HL-60/S4 (cell line): ENCODE measurements at regions not wholly inside any gene's neighbourhood (a gene's known extent, or its start where the extent isn't known, plus 50 kb on each side); places are given as distances from the start of the nearest gene placed in this dataset.

Experiments used
- in situ Hi-C: fragments of 300-500 bp; cut with MboI; formaldehyde crosslinking; loops from 2 replicates; pipeline ENCODE4 v1.14.3; 2022; ENCODE audit warnings: low sequenced_read_pairs

DNA sequence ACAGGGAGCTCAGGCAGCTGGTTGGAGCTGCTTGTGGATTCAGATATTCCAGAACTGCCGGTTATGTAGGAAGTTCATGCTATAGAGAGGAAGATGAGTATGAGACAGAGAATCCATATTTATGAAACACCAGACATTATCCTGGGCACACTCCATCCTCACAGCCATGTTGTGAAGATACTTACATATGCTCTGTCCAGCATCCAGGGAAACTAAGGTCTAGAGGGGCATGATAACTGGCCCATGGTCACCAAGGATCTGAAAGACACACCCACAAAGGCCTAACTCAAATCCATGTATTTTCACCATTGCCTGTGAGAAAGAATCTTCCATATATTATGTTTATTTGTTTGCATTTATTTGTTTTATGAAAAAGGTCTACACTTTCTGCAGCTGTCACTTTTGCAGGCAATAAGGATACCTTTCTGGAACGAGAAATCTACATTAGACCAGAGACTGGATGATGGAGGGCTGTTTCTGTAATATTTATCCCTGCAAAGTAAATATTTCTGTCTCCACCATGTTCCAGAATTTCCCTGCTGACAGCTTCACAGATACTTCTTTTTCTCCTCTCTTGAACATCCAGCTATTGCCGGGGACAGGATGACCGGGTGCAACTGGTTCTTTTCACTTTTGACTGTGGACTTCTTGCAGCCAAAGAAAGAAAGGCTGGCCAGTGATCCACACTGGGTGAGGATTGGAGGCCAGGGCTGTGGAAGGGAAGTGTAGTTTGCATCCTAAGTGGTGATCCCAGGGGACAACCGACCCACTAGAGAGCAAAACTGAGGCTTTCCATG, 145.9 kb upstream of the NAV2 start:
- in situ Hi-C loops = loop anchor here (25.0 kb wide), 2 partner anchors 346 to 504 kb away; partner anchors contain the start of gene MRGPRX2

DNA sequence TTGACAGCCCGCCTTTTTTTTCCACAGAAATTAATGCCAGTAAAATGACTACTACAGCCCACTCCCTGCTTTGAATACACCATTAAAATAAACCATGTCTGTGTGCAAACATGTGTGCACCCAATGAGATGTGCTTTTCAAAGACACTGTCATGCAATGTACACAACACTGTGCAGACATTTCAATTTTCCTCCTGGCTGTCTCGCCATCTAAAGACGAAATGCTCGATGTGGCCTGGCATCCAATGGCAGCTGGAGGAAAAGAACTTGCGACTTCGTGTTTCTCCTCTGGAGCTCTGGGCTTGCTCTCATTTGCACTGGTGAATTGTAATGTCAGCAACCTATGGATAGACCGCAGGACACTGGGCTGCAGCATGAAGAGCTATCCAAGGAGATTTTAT, 147.0 kb upstream of the NAV2 start:
- in situ Hi-C loops = loop anchor here (25.0 kb wide), 2 partner anchors 347 to 503 kb away; partner anchors contain the start of gene MRGPRX2

DNA sequence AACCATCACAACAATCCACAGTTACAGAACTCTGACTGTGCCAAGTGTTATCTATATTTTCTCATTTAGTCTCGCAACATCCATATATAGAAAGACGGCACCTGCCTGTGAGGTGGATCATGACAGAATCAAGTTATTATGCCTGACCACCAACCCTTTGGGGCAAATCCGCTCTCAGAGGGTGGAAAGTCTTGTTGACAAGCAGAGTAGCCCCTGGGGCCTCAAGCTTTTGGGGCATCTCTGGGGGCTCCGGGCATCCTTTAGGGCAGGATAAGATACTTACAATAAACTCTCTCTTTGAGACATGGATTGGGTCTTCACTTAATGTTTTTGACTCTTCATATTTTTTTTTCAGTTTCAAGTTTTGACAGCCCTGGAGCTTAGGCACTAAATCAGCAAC, 150.5 kb upstream of the NAV2 start:
- in situ Hi-C loops = loop anchor here (25.0 kb wide), 2 partner anchors 350 to 500 kb away; partner anchors contain the start of gene MRGPRX2

DNA sequence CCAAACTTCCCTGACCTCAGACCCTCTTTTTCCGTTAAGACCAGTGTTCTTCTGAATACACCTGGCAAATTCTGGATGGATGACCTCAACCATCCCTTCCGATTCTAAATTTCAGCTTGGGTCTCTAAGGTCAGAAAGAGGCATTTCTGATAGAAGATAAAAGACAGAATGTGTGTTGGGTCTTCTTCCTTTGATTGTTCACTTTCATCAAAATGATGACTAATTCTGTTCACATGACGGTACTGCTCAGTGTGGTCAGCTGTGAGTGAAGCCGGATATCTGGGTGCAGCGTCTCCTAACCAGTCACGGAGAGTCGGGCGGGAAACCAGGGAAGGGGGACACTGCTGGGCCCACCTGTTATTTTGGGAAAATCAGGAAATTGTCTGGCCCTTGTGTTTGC, 151.6 kb upstream of the NAV2 start:
- in situ Hi-C loops = loop anchor here (25.0 kb wide), 2 partner anchors 351 to 499 kb away; partner anchors contain the start of gene MRGPRX2

DNA sequence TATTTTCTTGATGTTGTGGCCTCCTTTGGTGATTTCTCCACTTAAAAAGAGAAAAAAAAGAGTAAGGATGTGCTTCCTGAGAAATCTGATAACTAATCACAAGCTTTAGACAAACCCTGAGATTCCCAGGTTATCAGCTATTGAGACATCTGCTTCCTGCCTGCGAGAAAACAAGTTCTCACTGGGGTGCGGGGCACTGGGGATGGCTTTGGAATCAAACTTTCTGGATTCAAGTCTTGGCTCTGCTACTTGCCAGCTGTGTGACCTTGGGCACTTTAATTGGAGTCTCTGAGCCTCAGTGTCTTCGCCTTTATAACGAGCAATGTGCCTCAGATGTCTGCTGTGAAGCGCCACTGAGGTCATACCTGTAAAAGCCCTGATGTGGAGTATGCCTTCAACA, 152.5 kb upstream of the NAV2 start:
- in situ Hi-C loops = loop anchor here (25.0 kb wide), 2 partner anchors 352 to 498 kb away; partner anchors contain the start of gene MRGPRX2

DNA sequence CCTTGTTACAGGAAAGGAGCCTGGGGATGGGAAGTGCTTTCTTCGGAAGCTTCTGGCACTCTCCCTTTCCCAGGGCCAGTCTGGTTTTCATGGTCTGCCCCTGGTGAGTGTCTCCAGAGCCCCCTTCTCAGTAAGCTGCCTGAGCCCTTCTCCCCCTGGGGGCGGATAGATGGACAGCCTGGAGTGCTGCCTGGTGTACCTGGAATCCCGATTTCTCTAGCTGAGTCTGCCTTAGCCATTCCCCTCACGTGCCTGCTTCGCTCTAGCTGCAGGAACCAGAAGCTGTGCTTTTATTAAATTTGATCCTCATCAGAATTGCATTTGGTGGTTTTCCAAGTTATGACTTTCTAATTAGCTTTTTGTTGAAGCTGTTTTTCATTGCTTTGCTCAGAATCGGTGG, 152.9 kb upstream of the NAV2 start:
- in situ Hi-C loops = loop anchor here (25.0 kb wide), 2 partner anchors 353 to 497 kb away; partner anchors contain the start of gene MRGPRX2

DNA sequence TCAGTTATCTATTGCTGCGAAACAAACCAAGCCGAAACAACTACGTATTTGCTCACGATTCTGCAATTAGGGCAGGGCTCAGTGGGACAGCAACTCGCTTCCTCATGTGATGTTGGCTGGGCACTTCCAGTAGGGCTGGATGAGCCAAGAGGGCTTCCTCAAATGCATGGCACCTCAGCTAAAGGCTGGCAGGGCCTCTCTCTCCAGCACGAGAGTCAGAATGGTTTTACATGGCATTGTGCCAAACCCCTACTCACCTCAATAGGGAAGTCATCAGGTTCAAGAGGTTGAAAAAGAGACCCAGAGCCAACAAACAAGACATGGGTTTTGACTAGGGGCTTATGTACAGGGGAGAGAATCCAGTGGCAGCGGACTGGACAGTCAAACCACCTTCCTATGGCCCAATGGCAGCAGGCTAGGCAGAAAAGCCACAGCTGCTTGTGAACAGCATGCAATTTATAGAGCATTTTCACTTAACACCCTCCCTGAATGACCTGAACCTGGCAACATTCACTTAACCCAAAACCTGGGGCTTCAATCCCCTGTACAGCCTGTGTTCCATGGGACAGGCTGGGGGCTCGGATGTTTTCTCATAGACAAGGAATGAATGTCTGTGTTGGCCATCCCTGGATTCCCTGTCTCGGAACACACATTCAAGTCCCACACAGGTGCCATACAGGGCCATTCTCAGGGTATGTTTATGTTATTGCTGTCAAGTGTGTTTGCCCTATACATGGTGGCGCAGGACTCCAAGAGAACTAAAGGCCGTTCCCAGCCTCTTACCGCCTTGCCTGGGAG, 154.2 kb upstream of the NAV2 start:
- in situ Hi-C loops = loop anchor here (25.0 kb wide), 2 partner anchors 354 to 496 kb away; partner anchors contain the start of gene MRGPRX2

DNA sequence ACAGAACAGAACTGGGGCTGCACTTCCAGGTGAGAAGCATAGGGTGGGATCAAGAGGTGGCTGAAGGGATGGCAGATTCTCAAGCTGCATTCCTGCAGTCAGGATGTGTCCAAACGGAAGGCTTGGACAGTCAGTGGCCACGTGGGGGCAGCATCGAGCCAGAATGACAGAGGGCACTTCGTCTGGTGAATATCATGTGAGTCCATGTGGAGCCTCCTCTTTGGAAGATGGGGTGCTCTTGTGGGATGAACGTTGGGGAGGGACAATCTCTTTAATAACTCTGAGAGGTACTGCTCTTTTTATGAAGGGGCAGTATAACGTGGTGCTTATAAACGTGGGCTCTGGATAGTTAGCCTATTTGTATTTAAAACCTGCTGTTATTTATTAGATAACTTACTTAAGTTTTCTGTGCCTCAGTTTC, 154.9 kb upstream of the NAV2 start:
- in situ Hi-C loops = loop anchor here (25.0 kb wide), 2 partner anchors 355 to 495 kb away; partner anchors contain the start of gene MRGPRX2

DNA sequence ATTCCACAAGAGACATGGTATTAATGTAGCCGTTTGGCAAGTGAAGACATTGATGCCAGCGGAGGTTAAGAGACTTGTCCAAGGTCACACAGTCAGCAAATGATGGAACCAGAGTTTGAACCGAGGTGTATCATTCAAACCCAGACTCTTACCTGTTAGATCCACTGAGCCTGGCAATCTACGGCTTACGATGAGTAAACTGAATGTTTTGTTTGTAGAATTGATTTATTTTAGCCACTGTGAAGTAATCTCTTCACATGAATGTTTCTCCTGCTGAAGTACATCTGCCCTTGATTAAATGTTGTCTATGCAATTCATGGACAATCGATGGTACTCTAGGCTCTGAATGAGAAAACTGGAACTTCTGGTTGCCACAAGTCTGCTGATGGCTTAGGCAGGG, 155.5 kb upstream of the NAV2 start:
- in situ Hi-C loops = loop anchor here (25.0 kb wide), 2 partner anchors 355 to 495 kb away; partner anchors contain the start of gene MRGPRX2

DNA sequence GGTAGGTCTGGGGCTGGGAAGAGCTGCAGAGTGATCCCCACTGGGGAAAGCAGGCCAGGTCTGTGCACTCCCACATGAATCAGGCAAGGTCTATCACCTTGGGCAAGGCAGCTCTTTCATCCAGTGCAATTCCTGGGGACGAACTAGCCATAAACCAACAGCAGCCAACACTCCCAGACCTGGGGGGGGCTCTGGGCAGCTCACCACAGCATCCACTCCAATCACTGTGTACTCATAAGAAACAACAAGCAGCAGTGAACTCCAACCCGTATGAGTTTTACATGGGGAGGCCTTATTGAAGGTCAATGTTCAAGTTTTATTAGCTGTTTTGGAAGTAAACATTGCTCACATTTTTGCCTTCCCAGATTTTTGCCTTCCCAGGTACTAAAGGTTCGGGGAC, 157.4 kb upstream of the NAV2 start:
- in situ Hi-C loops = loop anchor here (25.0 kb wide), 2 partner anchors 357 to 493 kb away; partner anchors contain the start of gene MRGPRX2

DNA sequence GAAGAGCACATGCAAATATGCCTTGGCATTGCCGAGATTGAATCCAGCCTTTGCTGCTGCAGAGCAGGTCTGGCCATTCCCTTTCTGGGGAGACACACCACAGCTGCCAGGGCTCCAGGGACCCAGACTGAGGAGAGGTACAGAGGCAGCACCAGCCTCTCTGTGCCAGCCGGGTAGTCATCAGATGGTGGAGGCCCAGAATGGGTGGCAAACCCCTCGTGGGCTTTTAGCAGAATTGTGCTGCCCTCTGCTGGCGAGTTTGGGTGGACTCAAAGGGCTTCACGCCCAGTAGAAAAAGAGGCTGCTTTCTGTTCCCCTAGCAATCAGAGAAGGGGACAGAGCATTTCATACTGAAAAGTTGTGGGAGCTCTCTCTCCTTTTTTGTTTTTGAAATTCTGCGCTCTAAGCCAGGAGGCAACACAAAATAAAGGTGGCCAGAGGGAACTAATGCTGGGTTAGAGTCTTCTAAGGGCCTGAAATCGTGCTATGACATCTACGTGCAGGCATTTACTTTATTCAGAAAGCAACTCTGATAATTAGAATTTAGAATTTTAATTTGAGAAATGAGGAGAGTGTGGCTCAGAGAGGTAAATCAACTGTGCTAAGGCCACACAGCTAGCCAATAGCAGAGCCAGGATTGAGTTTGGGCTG, 158.8 kb upstream of the NAV2 start:
- in situ Hi-C loops = loop anchor here (25.0 kb wide), 2 partner anchors 358 to 492 kb away; partner anchors contain the start of gene MRGPRX2

DNA sequence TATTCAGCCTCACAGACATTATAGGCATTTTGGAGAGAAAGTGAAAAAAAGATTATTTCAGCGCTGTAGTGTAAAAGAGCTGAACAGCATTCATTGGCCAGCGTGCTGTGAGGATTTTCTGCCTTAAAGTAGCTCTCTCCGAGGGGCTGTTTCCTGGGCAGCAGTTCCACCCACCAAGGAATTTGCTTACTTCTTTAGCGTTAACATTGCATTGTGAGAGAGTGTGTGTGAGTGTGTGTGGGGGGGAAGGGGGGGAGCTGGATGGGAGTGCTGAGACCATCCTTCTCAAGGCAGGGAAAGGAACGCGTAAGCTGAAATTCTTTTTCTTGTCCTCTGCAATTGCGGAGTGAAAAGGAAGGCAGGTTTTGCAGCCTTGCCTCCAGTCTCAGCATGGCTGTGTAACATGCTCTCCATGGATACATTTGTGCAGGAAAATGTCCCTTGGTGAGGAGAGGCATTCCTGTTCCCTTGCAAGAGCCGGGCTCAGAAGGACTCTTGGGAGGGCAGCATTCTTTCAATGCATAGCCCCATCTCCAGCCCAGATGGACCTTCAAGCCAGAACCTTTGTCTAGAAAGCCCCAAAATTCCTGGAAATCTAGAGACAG, 159.9 kb upstream of the NAV2 start:
- in situ Hi-C loops = loop anchor here (25.0 kb wide), 2 partner anchors 360 to 490 kb away; partner anchors contain the start of gene MRGPRX2

DNA sequence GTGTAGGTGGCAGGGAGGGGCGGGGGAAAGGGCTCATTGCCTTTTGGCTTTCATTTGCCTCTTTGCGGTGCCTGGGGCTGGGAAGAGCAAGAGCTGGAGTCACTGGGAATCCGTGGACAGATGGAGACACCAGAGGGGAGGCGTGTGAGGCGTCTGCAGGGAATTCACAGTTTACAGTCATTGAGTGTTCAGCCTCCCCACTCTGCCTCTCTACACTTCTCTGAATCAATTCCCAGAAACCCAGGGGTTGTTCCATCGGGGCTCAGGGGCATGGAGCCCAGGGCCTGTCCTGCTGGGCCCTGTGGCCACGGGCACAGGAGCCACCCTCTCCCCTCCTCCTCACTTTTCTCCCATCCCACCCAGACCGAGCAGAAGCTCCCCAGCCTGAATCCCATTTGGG, 160.5 kb upstream of the NAV2 start:
- in situ Hi-C loops = loop anchor here (25.0 kb wide), 2 partner anchors 360 to 490 kb away; partner anchors contain the start of gene MRGPRX2

DNA sequence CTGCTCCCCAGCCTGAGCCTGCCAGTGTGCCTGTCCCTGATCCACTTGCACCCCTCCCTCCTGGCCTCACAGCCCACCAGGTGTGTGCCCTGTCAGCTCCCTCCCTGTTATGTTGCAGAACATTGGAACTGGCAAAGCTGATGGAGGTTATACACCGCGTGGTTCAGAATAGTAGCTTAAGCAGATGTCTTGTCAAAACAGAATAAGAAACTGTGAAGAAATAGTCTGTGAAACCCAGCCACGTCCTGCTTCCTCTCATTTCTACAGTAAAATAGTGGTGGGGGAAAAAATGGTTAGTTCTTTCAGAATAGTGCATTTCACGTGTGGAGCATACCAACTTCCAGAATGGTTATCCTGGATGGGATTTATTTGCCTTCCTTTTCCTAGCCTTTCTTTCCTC, 161.2 kb upstream of the NAV2 start:
- in situ Hi-C loops = loop anchor here (25.0 kb wide), 2 partner anchors 361 to 489 kb away; partner anchors contain the start of gene MRGPRX2

DNA sequence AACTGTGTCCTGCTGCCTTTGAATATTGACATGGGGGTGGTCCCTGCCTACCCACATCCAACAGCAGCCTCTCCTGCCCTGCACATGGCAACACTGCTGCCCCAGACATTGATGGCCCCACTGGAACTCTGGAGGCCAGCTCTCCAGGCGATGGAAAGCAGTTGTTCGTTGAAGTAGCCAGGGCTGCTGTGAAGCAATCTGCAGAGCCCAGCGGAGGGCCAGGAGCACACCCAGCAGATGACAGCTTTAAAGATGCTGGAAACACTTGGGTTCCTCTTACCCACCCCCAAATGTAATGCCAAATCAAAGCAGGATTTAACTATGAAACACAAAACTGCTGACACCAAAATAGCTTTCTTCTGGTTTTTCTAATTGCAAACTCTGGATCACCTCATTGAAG, 165.6 kb upstream of the NAV2 start:
- in situ Hi-C loops = no loop called here

DNA sequence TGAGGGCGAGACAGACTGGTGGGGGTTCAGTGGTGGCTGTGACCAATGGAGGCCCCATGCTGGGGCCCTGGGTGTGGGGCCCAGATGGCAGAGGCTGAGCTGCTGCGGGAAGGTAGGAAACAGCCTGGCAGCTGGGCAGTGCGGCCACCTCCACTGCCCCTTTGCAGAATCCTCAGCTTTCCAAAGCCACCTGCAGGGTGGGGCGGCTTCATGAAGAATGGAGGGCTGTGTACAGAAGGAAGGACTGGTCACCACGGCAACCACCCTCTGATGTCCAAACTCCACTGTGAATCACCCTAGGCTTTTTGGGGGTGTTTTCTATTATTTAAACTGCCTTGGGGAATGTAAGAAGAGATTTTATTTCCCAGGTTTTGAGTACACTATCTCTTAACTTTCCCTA, 166.3 kb upstream of the NAV2 start:
- in situ Hi-C loops = no loop called here

DNA sequence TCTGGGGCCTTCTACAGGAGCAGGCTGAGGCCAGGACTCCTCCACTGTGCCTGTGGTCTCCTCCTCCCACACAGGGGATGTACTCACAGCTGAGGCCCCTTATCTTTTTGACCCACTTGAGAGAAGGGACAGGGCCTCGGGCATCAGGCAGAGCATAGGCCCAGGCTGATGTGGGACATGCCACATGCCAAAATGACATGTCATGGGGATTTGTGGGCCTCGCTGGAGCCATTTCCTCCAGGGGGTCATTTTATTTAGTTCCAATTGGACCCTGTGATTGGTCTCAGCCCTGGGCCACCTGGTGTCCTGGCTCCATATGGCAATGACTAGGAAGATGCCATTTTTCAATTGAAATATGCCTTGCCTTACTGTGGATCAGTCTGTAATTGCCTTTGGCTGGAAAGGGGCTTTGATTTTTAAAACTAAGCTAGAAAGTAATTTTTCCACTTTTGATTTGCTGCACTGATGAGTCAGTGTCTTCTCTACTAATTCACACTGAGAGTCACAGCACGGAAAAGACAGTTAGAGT, 171.1 kb upstream of the NAV2 start:
- in situ Hi-C loops = no loop called here

DNA sequence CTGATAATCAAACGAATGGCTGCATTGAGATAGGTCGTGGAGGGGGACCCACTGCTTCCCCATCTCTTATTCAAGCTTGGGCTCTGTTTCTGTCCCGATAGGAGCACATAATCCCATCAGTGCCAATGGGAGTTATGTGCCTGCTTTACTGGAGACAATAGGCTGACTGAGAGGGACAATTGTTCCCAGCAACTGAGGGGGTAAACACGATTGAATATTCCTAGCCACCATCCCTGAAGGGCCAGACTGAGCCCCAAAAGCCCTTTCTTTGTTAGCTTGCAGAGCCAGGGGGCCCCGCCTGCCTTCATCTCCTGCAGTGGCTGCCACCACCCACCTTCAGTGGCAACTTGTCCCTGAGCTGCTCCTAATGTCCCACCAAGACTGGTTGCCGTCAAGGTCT, 172.8 kb upstream of the NAV2 start:
- in situ Hi-C loops = no loop called here

DNA sequence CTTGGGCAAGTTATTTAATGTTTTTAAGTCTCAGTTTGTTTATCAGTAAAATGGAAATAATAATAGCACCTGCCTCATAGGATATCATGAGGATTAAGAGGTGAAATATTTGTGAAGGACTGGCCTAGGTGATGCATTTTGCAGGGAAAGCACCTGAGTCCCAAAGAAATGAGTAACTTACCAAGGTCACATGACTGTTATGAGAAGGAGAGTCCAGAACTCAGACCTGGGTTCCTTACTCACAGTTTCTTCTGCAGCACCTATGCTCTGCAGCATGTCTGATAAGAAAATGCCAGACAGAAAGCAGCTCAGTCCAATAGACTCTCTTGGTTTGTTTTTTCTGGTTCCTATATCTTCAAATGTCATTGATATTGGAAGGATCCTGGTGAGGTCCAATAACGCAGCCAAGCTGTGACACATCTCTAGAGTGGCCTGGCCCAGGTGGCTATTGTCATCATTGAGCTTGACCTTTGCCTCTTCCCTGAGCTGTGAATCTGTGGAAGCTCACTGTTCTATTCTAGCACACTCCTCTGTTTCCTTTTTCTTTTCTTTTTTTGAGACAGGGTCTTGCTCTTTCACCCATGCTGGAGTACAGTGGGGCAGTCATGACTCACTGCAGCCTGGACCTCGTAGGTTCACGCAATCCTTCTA, 174.7 kb upstream of the NAV2 start:
- in situ Hi-C loops = no loop called here
